SK-N-SH (cell line): ENCODE measurements at regions not wholly inside any gene's neighbourhood (a gene's known extent, or its start where the extent isn't known, plus 50 kb on each side); places are given as distances from the start of the nearest gene placed in this dataset.

Experiments
- CTCF ChIA-PET: fragments of 300-600, 350-600 bp; formaldehyde crosslinking; extraction: SDS; loops from one replicate; lab custom pipeline; 2021; lab: Yijun Ruan, JAX
- POLR2A ChIA-PET: fragments of 350-600 bp; sonication (Branson Sonifier 250); formaldehyde crosslinking; extraction: SDS; loops from one replicate; lab custom pipeline; 2020; ENCODE audit warnings: antibody characterized with exemption, inconsistent platforms; lab: Yijun Ruan, JAX
- DNase-seq: peaks from one replicate; pipeline ENCODE4 v3.0.0; 2012
- H2AFZ ChIP-seq: fragments of 200-600 bp; sonication (generic); 2 replicates; pipeline ENCODE4 v1.8.1; 2016; ENCODE audit warnings: antibody characterized with exemption, mild to moderate bottlenecking, low read depth
- H3F3A ChIP-seq: fragments of 200-600 bp; sonication (generic); replicated peaks from 2 replicates; pipeline ENCODE3; 2016; ENCODE audit warnings: antibody characterized with exemption, mild to moderate bottlenecking; ENCODE audit not compliant: insufficient read depth
- H3K27ac ChIP-seq, 2 experiments: fragments of 200-500 bp in 1 of 2; fragments of 200-600 bp in 1 of 2; sonication (Bioruptor generic) in 1 of 2; sonication (generic), shearing (Covaris generic) in 1 of 2; 2 replicates each; pipeline versions ENCODE4 v1.5.1 to v1.6.1; 2014 to 2016; ENCODE audit warnings: low read depth in 2 of 2, inconsistent platforms in 1 of 2, low read length in 1 of 2, mild to moderate bottlenecking in 1 of 2, mixed read lengths in 1 of 2
- H3K27me3 ChIP-seq: fragments of 200-600 bp; sonication (generic), shearing (Covaris generic); 2 replicates; pipeline ENCODE4 v1.6.1; 2016; ENCODE audit warnings: mixed run types; ENCODE audit not compliant: insufficient read depth
- H3K36me3 ChIP-seq, 2 experiments: fragments of 200-500 bp in 1 of 2; fragments of 200-600 bp in 1 of 2; sonication (Bioruptor generic) in 1 of 2; sonication (generic) in 1 of 2; replicated peaks in 1 of 2; 2 replicates each; pipeline versions ENCODE3 to v1.5.1; 2014 to 2016; ENCODE audit warnings: low read length in 1 of 2, mild to moderate bottlenecking in 1 of 2; ENCODE audit not compliant: insufficient read depth in 2 of 2, control insufficient read depth in 1 of 2
- H3K4me1 ChIP-seq, 2 experiments: fragments of 200-500 bp in 1 of 2; fragments of 200-600 bp in 1 of 2; sonication (Bioruptor generic) in 1 of 2; sonication (generic), shearing (Covaris generic) in 1 of 2; 2 replicates each; pipeline versions ENCODE4 v1.5.1 to v1.6.1; 2014 to 2016; ENCODE audit warnings: low read depth in 1 of 2, low read length in 1 of 2, mixed run types in 1 of 2; ENCODE audit not compliant: insufficient read depth in 2 of 2, control insufficient read depth in 1 of 2
- H3K4me2 ChIP-seq: fragments of 200-600 bp; sonication (generic), shearing (Covaris generic); 2 replicates; pipeline ENCODE4 v1.6.1; 2017; ENCODE audit warnings: mixed run types
- H3K4me3 ChIP-seq, 2 experiments: fragments of 200-500 bp in 1 of 2; fragments of 200-600 bp in 1 of 2; sonication (Bioruptor generic) in 1 of 2; sonication (generic), shearing (Covaris generic) in 1 of 2; 2 replicates each; pipeline versions ENCODE4 v1.5.1 to v1.8.1; 2014 to 2016; ENCODE audit warnings: low read depth in 2 of 2, inconsistent platforms in 1 of 2, low read length in 1 of 2, mild to moderate bottlenecking in 1 of 2, mixed read lengths in 1 of 2, moderate library complexity in 1 of 2
- H3K79me2 ChIP-seq: fragments of 200-600 bp; sonication (generic); 2 replicates; pipeline ENCODE4 v1.8.1; 2017; ENCODE audit warnings: mild to moderate bottlenecking; ENCODE audit not compliant: insufficient read depth
- H3K9ac ChIP-seq: fragments of 200-600 bp; sonication (generic); 2 replicates; pipeline ENCODE4 v1.6.1; 2017; ENCODE audit warnings: mixed run types
- H3K9me2 ChIP-seq: fragments of 200-600 bp; sonication (generic); 2 replicates; pipeline ENCODE4 v1.6.1; 2017; ENCODE audit warnings: mixed run types
- H3K9me3 ChIP-seq: fragments of 200-600 bp; sonication (generic); 2 replicates; pipeline ENCODE4 v1.6.1; 2017; ENCODE audit warnings: mixed run types, mild to moderate bottlenecking, moderate library complexity
- H4K20me1 ChIP-seq: fragments of 200-600 bp; sonication (generic); 2 replicates; pipeline ENCODE4 v1.6.1; 2017; ENCODE audit warnings: mild to moderate bottlenecking, mixed run types; ENCODE audit not compliant: insufficient read depth
- CTCF ChIP-seq: fragments of 200-600 bp; sonication (generic); IDR thresholded peaks from 2 replicates; pipeline ENCODE4 v1.6.1; 2017; ENCODE audit warnings: antibody characterized with exemption, mild to moderate bottlenecking, moderate library complexity
- ELF1 ChIP-seq: IDR thresholded peaks from 2 replicates; pipeline ENCODE4 v1.4.0; 2012
- FOSL2 ChIP-seq: IDR thresholded peaks from 2 replicates; pipeline ENCODE4 v1.4.0; 2012; ENCODE audit warnings: low read depth, mild to moderate bottlenecking, moderate library complexity, borderline replicate concordance
- FOXJ3 ChIP-seq: sonication (generic); formaldehyde crosslinking; IDR thresholded peaks from 2 replicates; pipeline ENCODE4 v1.5.1; 2020; ENCODE audit warnings: mild to moderate bottlenecking, missing genetic modification reagents
- FOXM1 ChIP-seq: IDR thresholded peaks from 2 replicates; pipeline ENCODE4 v1.4.0; 2012; ENCODE audit warnings: low read depth, mild to moderate bottlenecking
- IRF3 ChIP-seq: fragments of 150-350 bp; IDR thresholded peaks from 2 replicates; pipeline ENCODE4 v1.6.1; 2016; ENCODE audit warnings: mild to moderate bottlenecking, low read depth, low read length
- JUND ChIP-seq: IDR thresholded peaks from 2 replicates; pipeline ENCODE4 v1.4.0; 2012
- RAD21 ChIP-seq: IDR thresholded peaks from 2 replicates; pipeline ENCODE4 v1.6.1; 2012; ENCODE audit warnings: mild to moderate bottlenecking, low read length
- RCOR1 ChIP-seq: fragments of 150-350 bp; IDR thresholded peaks from 2 replicates; pipeline ENCODE4 v1.6.1; 2017; ENCODE audit warnings: antibody characterized with exemption, low read length
- REST ChIP-seq: IDR thresholded peaks from 2 replicates; pipeline ENCODE4 v1.6.1; 2012; ENCODE audit warnings: mild to moderate bottlenecking, low read depth, low read length, moderate library complexity
- SIN3A ChIP-seq: IDR thresholded peaks from 2 replicates; pipeline ENCODE4 v1.6.1; 2012; ENCODE audit warnings: low read depth, mild to moderate bottlenecking, low read length, moderate library complexity, borderline replicate concordance
- TAF1 ChIP-seq: IDR thresholded peaks from 2 replicates; pipeline ENCODE4 v1.6.1; 2012; ENCODE audit warnings: low read depth, mild to moderate bottlenecking, low read length, moderate library complexity, borderline replicate concordance
- TEAD4 ChIP-seq: IDR thresholded peaks from 2 replicates; pipeline ENCODE4 v1.4.0; 2012; ENCODE audit warnings: mild to moderate bottlenecking, borderline replicate concordance; ENCODE audit not compliant: insufficient read depth
- YY1 ChIP-seq: IDR thresholded peaks from 2 replicates; pipeline ENCODE4 v1.4.0; 2012; ENCODE audit warnings: low read depth, mild to moderate bottlenecking
- ZBTB33 ChIP-seq: IDR thresholded peaks from 2 replicates; pipeline ENCODE4 v1.4.0; 2012; ENCODE audit warnings: low read depth, borderline replicate concordance
- WGBS: methylation state at CpG from one replicate; pipeline ENCODE4 v1.1.6; 2017; ENCODE audit warnings: low lambda C conversion rate; 5-methylcytosine and 5-hydroxymethylcytosine counted together

- WGBS = 53% methylated on average over 6 of the region's 10 CpGs
- Histone ChIP-seq H3K9me3 (no peaks in the 10 kb centered on the region), H2AFZ (no peak overlapping the region), H3K9ac (no peak overlapping the region), H3K4me1 (no peaks in the 10 kb centered on the region), H3K4me3 (no peak overlapping the region), H3K27me3 (no peaks in the 10 kb centered on the region), H3F3A (no peaks in the 10 kb centered on the region), H3K36me3 (no peaks in the 10 kb centered on the region), H3K79me2 (no peaks in the 10 kb centered on the region), H3K4me2 (no peak overlapping the region), H3K27ac (no peak overlapping the region), H4K20me1 (no peaks in the 10 kb centered on the region), H3K9me2 (no peaks in the 10 kb centered on the region)
- DNase-seq = no peak
- POLR2A ChIA-PET = no interaction called here
- CTCF ChIA-PET = interaction anchor here (1.0 to 1.4 kb wide), 4 partner anchors 19 to 42 kb away, joined by 3 to 4 read pairs (median 3); no protein-coding TSS in a partner anchor
- TF ChIP-seq RCOR1 = no peak
- TF ChIP-seq FOXJ3 (CRISPR knock-in tag) = no peak
- TF ChIP-seq REST = no peak
- TF ChIP-seq RAD21 = no peak
- no peak for TF ChIP-seq ELF1
- no peak for TF ChIP-seq SIN3A
- TF ChIP-seq ZBTB33 = no peak
- TF ChIP-seq TEAD4 = no peak
- TF ChIP-seq YY1 = no peak
- TF ChIP-seq, all 33 proteins: peak for 0
Measured at GRCh38 chr5:57094753-57095683, 78.8 kb upstream of the GPBP1 start.

- H3F3A ChIP-seq = no peaks in the 10 kb centered on the region
- no peaks in the 10 kb centered on the region for H3K9me2 ChIP-seq
- no peak overlapping the region for H3K27ac ChIP-seq
- H2AFZ ChIP-seq = no peak overlapping the region
- H3K36me3 ChIP-seq = no peaks in the 10 kb centered on the region
- ChIA-PET CTCF (no interaction called here), POLR2A (no interaction called here)
- no peak overlapping the region for H3K4me2 ChIP-seq
- no peaks in the 10 kb centered on the region for H3K4me1 ChIP-seq
- H3K79me2 ChIP-seq = no peaks in the 10 kb centered on the region
- no peaks in the 10 kb centered on the region for H4K20me1 ChIP-seq
- no peak overlapping the region for H3K4me3 ChIP-seq
- no peaks in the 10 kb centered on the region for H3K9me3 ChIP-seq
- 60% methylated on average over 8 of the region's 8 CpGs for WGBS
- H3K9ac ChIP-seq = no peak overlapping the region
- no peak for DNase-seq
- H3K27me3 ChIP-seq = no peaks in the 10 kb centered on the region
- TF ChIP-seq FOXM1 (no peak), FOSL2 (no peak), TAF1 (no peak), CTCF (no peak), ZBTB33 (no peak), IRF3 (no peak), JUND (no peak), RAD21 (no peak)
Measured at GRCh38 chr5:57097526-57097925, 76.3 kb upstream of the GPBP1 start.
